GM12878 (cell line): ENCODE measurements at regions not wholly inside any gene's neighbourhood (a gene's known extent, or its start where the extent isn't known, plus 50 kb on each side); places are given as distances from the start of the nearest gene placed in this dataset.

ENCODE experiments used
- BCL11A ChIP-seq: IDR thresholded peaks from 2 replicates; pipeline ENCODE4 v1.6.1; 2011; ENCODE audit warnings: low read depth, low read length
- FOXM1 ChIP-seq: IDR thresholded peaks from 2 replicates; pipeline ENCODE4 v1.6.1; 2012; ENCODE audit warnings: low read depth, mild to moderate bottlenecking, inconsistent platforms, low read length, moderate library complexity
- HSF1 ChIP-seq: fragments of 150-350 bp; IDR thresholded peaks from 2 replicates; pipeline ENCODE4 v1.6.1; 2014; ENCODE audit warnings: mild to moderate bottlenecking, low read depth, low read length
- KDM1A ChIP-seq: fragments of 200-600 bp; sonication (generic); IDR thresholded peaks from 2 replicates; pipeline ENCODE4 v1.6.1; 2016; ENCODE audit warnings: borderline replicate concordance
- POLR2AphosphoS5 ChIP-seq: IDR thresholded peaks from 2 replicates; pipeline ENCODE4 v1.6.1; 2011; ENCODE audit warnings: mild to moderate bottlenecking, low read length, inconsistent platforms
- SMAD1 ChIP-seq: fragments of 450-650 bp; IDR thresholded peaks from 2 replicates; pipeline ENCODE4 v1.6.1; 2018; ENCODE audit warnings: mild to moderate bottlenecking, low read depth; ENCODE audit not compliant: partially characterized antibody
- SP1 ChIP-seq: IDR thresholded peaks from one replicate; pipeline ENCODE4 v1.6.1; 2011; ENCODE audit warnings: low read depth, low read length
- ZNF384 ChIP-seq: IDR thresholded peaks from 2 replicates; pipeline ENCODE4 v1.6.1; 2012; ENCODE audit warnings: low read depth, mild to moderate bottlenecking, low read length, improper control_type of control experiment, borderline replicate concordance
- ZNF592 ChIP-seq: fragments of 450-650 bp; IDR thresholded peaks from 2 replicates; pipeline ENCODE4 v1.6.1; 2017; ENCODE audit warnings: mild to moderate bottlenecking, moderate library complexity

GRCh38 chr1:224800486-224801119 lies 128.9 kb upstream of the DNAH14 start (continued):
- TF ChIP-seq ZNF384 (no peak), ZNF592 (no peak), SMAD1 (no peak), HSF1 (no peak), KDM1A (no peak), SP1 (no peak), FOXM1 (no peak), BCL11A (no peak), POLR2AphosphoS5 (no peak)
